Heart right ventricle (tissue), 16 donors: ENCODE measurements at regions not wholly inside any gene's neighbourhood (a gene's known extent, or its start where the extent isn't known, plus 50 kb on each side); places are given as distances from the start of the nearest gene placed in this dataset.

Source experiments
- ATAC-seq, 8 donors: fragments of 200-7000 bp; cut with Tn5 transposase; one replicate each; pipeline ENCODE4 v1.9.1; 2020; ENCODE audit warnings: mild to moderate bottlenecking in 8 of 8, moderate library complexity in 8 of 8, moderate number of reproducible peaks in 1 of 8
- DNase-seq, 2 donors: peaks; one replicate each; pipeline ENCODE4 v3.0.0-alpha.2; 2020
- H3K27ac ChIP-seq, 10 donors: fragments of 200-600 bp; sonication (generic) in 2 of 10; one replicate each; pipeline versions ENCODE4 v1.5.0 to v1.8.0; 2020 to 2022; ENCODE audit warnings: mild to moderate bottlenecking in 3 of 10
- H3K27me3 ChIP-seq, 7 donors: fragments of 200-600 bp; one replicate each; pipeline ENCODE4 v1.8.0; 2021 to 2022; ENCODE audit warnings: mild to moderate bottlenecking in 2 of 7
- H3K36me3 ChIP-seq, 9 donors: fragments of 200-600 bp; sonication (generic) in 1 of 9; one replicate each; pipeline versions ENCODE4 v1.5.0 to v1.8.0; 2020 to 2022; ENCODE audit warnings: mild to moderate bottlenecking in 2 of 9
- H3K4me1 ChIP-seq, 9 donors: fragments of 200-600 bp; sonication (generic) in 1 of 9; one replicate each; pipeline versions ENCODE4 v1.5.0 to v1.8.0; 2020 to 2022; ENCODE audit warnings: mild to moderate bottlenecking in 4 of 9
- H3K4me3 ChIP-seq, 10 donors: fragments of 200-600 bp; sonication (generic) in 2 of 10; one replicate each; pipeline versions ENCODE4 v1.5.0 to v1.8.0; 2020 to 2022; ENCODE audit warnings: mild to moderate bottlenecking in 7 of 10, moderate library complexity in 2 of 10
- H3K9me3 ChIP-seq, 11 donors: fragments of 200-600 bp in 10 of 11; sonication (generic) in 2 of 11; one replicate each; pipeline versions ENCODE4 v1.5.0 to v1.8.0; 2013 to 2022; ENCODE audit warnings: mild to moderate bottlenecking in 2 of 11, control low read depth in 1 of 11, moderate library complexity in 1 of 11
- CTCF ChIP-seq, 9 donors: fragments of 200-600 bp; sonication (generic) in 2 of 9; IDR thresholded peaks; one replicate each; pipeline versions ENCODE4 v1.5.0 to v1.8.0; 2021 to 2022; ENCODE audit warnings: antibody characterized with exemption in 9 of 9, mild to moderate bottlenecking in 5 of 9, moderate library complexity in 1 of 9
- WGBS, 2 donors: extraction: QIAGEN DNeasy Blood & Tissue Kit; methylation state at CpG; one replicate each; pipeline ENCODE4 v1.1.7; 2013; ENCODE audit warnings: inconsistent platforms in 1 of 2; 5-methylcytosine and 5-hydroxymethylcytosine counted together
- intact Hi-C, 10 donors: fragments of 100-400 bp; cut with DNase I; formaldehyde crosslinking; loops; one replicate each; pipeline versions ENCODE4 v1.11.1 to v1.14.2; 2022
- donor health status: Arrhythmogenic right ventricular cardiomyopathy.
- donor health status: ischemic (EF 13 %, LVEDD 7.1; RV severe dilation, severe dysfunction).
- donor health status: healthy with polysubstance abuse.
- donor health status: DM: no; HTN: yes; CAD: no.
- donor health status: DM: no; HTN: no; CAD: no.
- donor health status: ischemic (EF 25% LVEDD 6.9; RV normal size, moderate dysfunction).
- donor health status: ischemic (EF 25% LVEDD 5.7; RV mildly dilated, moderate dysfunction).
- donor health status: healthy.
- donor health status: DM: yes; HTN: yes; CAD: no.
- donor health status: Ischemic cardiomyopathy.
- donor health status: ischemic (EF 35%, LVEDD 5.7; RV mildly dilated, moderate dysfunction).
- donor health status: nonischemic (EF 11% LVEDD 7.7; RV severe dilation, severe dysfunction).
- donor health status: DM: yes; HTN: yes; CAD: no.
- donor health status: PGD.
- donor health status: ischemic (EF 29% LVEDD 5.4; RV normal size, mild dysfunction).
- donor health status: nonischemic (EF 23%, LVEDD 6.1; RV moderate dilation, normal function).

GRCh38 chr5:68420476-68421344 lies 205.2 kb downstream of the PIK3R1 start:
- no peak for TF ChIP-seq CTCF (IDR thresholded peaks at IDR 0.05)
- Histone ChIP-seq H3K9me3 (no peaks in the 10 kb centered on the region), H3K4me3 (no peak overlapping the region), H3K36me3 (no peaks in the 10 kb centered on the region), H3K4me1 (peaks cover 5 to 38% (median 21%) of the 10 kb centered on the region in 9 donors), H3K27me3 (no peaks in the 10 kb centered on the region), H3K27ac (no peak overlapping the region)
- ATAC-seq: peak; percentile 39 to 87 (median 70)
- intact Hi-C loops: no loop called here
- DNase-seq: peak; percentile 47 to 66
- WGBS, 2 donors: 64% methylated on average over 10 of the region's 10 CpGs

GRCh38 chr5:68421485-68422220 lies 206.1 kb downstream of the PIK3R1 start:
- no peaks in the 10 kb centered on the region for H3K36me3 ChIP-seq
- ATAC-seq (no peak), DNase-seq (no peak)
- no peaks in the 10 kb centered on the region for H3K27me3 ChIP-seq
- H3K4me1 ChIP-seq: peaks cover 5 to 40% (median 17%) of the 10 kb centered on the region in 9 donors
- no peaks in the 10 kb centered on the region for H3K9me3 ChIP-seq
- H3K27ac ChIP-seq: no peak overlapping the region
- 96 to 98% methylated on average over 9 of the region's 9 CpGs for WGBS, 2 donors
- no peak for TF ChIP-seq CTCF (IDR thresholded peaks at IDR 0.05)
- no peak overlapping the region for H3K4me3 ChIP-seq
- intact Hi-C loops: no loop called here

GRCh38 chr5:68423154-68423811 lies 207.7 kb downstream of the PIK3R1 start:
- no peaks in the 10 kb centered on the region for H3K9me3 ChIP-seq
- 89 to 94% methylated on average over 6 of the region's 6 CpGs for WGBS, 2 donors
- no peak for TF ChIP-seq CTCF (IDR thresholded peaks at IDR 0.05)
- ATAC-seq (no peak), DNase-seq (no peak)
- H3K4me3 ChIP-seq: no peak overlapping the region
- H3K27me3 ChIP-seq: no peaks in the 10 kb centered on the region
- intact Hi-C loops: no loop called here
- peaks cover 5 to 40% (median 17%) of the 10 kb centered on the region in 9 donors for H3K4me1 ChIP-seq
- H3K27ac ChIP-seq: no peak overlapping the region
- no peaks in the 10 kb centered on the region for H3K36me3 ChIP-seq

- Histone ChIP-seq H3K27ac (peak overlapping the region in 1 of 10 donors; percentile 44), H3K36me3 (no peaks in the 10 kb centered on the region), H3K4me3 (no peak overlapping the region), H3K4me1 (peaks cover 3 to 30% (median 10%) of the 10 kb centered on the region in 9 donors), H3K9me3 (no peaks in the 10 kb centered on the region), H3K27me3 (no peaks in the 10 kb centered on the region)
- no peak for DNase-seq
- no peak for ATAC-seq
- no peak for TF ChIP-seq CTCF (IDR thresholded peaks at IDR 0.05)
- intact Hi-C loops: no loop called here
- WGBS, 2 donors: 75 to 80% methylated on average over 6 of the region's 6 CpGs
Measured at GRCh38 chr5:68424799-68425537, 209.4 kb downstream of the PIK3R1 start.
